ENCODE measurements at regions not wholly inside any gene's neighbourhood (a gene's known extent, or its start where the extent isn't known, plus 50 kb on each side); places are given as distances from the start of the nearest gene placed in this dataset.

DNA sequence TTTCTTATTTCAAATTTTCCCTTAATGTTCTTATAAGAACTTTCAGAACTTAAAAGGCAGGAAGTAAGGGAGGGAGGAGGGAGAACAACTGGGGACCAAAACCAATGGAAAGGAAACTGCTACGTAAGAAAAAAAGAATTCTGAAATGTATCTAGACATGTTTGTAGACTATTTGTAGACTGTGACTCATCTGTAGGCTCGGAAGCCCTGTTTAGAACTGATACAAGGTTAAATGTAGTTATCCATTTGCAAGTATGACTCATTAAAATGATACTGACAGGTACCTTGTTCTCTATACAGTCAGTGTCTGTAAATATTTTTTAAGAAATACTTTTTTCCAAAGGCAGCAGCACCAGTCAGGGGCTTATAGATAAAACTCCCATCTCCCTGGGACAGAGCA is 202.0 kb downstream of the DHX15 start:
- Histone ChIP-seq H4K20me1 (ENCODE audit: insufficient read depth, low read length) (no peaks in the 10 kb centered on the region), H3F3A (ENCODE audit: insufficient read depth, low read length) (no peaks in the 10 kb centered on the region), H3K4me1 (ENCODE audit: insufficient read depth, low read length, severe bottlenecking) (no peaks in the 10 kb centered on the region), H3K9me3 (ENCODE audit: low read length) (no peaks in the 10 kb centered on the region), H3K9me2 (ENCODE audit: low read depth, low read length) (no peaks in the 10 kb centered on the region), H3K4me3 (ENCODE audit: low read depth, low read length, poor library complexity, severe bottlenecking) (no peak overlapping the region), H3K79me2 (ENCODE audit: insufficient read depth, low read length) (no peaks in the 10 kb centered on the region), H2AFZ (ENCODE audit: low read length) (no peak overlapping the region), H3K27me3 (ENCODE audit: insufficient read depth, low read length) (no peaks in the 10 kb centered on the region), H3K4me2 (ENCODE audit: low read length) (no peak overlapping the region), H3K27ac (ENCODE audit: low read depth, low read length, poor library complexity, severe bottlenecking) (no peak overlapping the region), H3K36me3 (ENCODE audit: insufficient read depth, low read length) (no peaks in the 10 kb centered on the region), H3K9ac (ENCODE audit: low read length) (no peak overlapping the region)
- TF ChIP-seq, protein P1, sequence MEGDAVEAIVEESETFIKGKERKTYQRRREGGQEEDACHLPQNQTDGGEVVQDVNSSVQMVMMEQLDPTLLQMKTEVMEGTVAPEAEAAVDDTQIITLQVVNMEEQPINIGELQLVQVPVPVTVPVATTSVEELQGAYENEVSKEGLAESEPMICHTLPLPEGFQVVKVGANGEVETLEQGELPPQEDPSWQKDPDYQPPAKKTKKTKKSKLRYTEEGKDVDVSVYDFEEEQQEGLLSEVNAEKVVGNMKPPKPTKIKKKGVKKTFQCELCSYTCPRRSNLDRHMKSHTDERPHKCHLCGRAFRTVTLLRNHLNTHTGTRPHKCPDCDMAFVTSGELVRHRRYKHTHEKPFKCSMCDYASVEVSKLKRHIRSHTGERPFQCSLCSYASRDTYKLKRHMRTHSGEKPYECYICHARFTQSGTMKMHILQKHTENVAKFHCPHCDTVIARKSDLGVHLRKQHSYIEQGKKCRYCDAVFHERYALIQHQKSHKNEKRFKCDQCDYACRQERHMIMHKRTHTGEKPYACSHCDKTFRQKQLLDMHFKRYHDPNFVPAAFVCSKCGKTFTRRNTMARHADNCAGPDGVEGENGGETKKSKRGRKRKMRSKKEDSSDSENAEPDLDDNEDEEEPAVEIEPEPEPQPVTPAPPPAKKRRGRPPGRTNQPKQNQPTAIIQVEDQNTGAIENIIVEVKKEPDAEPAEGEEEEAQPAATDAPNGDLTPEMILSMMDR (IDR thresholded peaks at IDR 0.05; ENCODE audit: low read length) = no peak
- TF ChIP-seq EZH2 (IDR thresholded peaks at IDR 0.05; ENCODE audit: borderline replicate concordance, low read length) = no peak

DNA sequence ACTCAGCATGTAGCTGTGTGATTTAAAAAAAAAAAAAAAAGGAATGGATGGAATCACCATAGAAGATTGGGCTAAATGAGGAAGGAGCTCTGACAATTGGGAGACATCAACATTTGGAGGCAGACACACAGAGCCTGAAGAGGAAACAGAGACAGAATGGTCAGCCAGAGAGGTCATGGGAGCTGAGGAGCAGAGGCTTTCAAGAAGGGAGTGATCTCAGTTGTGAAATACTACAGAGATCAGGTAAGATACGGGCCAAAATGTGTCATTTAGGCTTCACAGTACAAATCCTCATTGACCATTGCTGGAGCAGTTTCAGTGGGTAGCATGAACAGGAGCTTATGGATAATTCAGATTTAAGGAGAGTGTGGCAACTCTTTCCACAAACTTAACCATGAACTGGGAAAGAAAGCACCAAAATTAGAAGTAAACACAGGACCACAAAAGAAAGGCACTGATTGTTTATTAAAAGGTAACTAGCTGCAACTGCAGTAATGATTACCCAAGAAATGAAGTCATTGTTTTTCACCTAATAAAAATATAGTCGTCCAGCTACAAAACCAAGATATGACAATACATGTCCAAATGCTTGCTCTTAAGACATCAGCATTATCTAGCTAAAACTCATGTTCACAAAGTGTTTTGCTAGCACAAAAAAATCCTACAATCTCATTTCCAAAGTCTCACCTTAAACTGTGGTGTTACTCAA is 203.2 kb downstream of the DHX15 start:
- no peaks in the 10 kb centered on the region for H3F3A ChIP-seq (ENCODE audit: insufficient read depth, low read length)
- H3K79me2 ChIP-seq (ENCODE audit: insufficient read depth, low read length) = no peaks in the 10 kb centered on the region
- H2AFZ ChIP-seq (ENCODE audit: low read length) = no peak overlapping the region
- H3K9ac ChIP-seq (ENCODE audit: low read length) = no peak overlapping the region
- no peaks in the 10 kb centered on the region for H3K9me2 ChIP-seq (ENCODE audit: low read depth, low read length)
- H3K4me3 ChIP-seq (ENCODE audit: low read depth, low read length, poor library complexity, severe bottlenecking) = no peak overlapping the region
- no peak for TF ChIP-seq EZH2 (IDR thresholded peaks at IDR 0.05; ENCODE audit: borderline replicate concordance, low read length)
- TF ChIP-seq, protein P1 (IDR thresholded peaks at IDR 0.05; ENCODE audit: low read length) = no peak
- no peak overlapping the region for H3K4me2 ChIP-seq (ENCODE audit: low read length)
- no peak overlapping the region for H3K27ac ChIP-seq (ENCODE audit: low read depth, low read length, poor library complexity, severe bottlenecking)
- no peaks in the 10 kb centered on the region for H4K20me1 ChIP-seq (ENCODE audit: insufficient read depth, low read length)
- no peaks in the 10 kb centered on the region for H3K4me1 ChIP-seq (ENCODE audit: insufficient read depth, low read length, severe bottlenecking)
- no peaks in the 10 kb centered on the region for H3K27me3 ChIP-seq (ENCODE audit: insufficient read depth, low read length)
- H3K9me3 ChIP-seq (ENCODE audit: low read length) = no peaks in the 10 kb centered on the region
- no peaks in the 10 kb centered on the region for H3K36me3 ChIP-seq (ENCODE audit: insufficient read depth, low read length)

DNA sequence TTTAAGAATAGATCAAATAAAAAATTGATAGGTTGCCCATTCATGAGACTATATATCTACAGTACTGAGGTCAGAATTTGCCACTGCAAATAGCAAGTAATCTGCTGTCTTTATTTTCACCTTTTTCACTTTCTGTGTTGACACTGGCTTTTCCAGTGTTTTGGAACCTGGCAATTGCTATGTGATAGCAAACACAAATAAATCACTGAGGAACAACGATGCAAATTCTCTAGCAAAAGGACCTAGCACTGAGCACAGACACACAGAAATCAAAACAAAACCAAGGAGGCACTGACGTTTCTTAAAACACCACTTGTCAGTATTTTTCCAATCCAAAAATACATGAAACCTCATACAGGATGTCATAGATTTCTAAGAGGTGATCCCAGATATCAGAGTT is 210.7 kb downstream of the DHX15 start:
- Histone ChIP-seq H3K9me2 (ENCODE audit: low read depth, low read length) (no peaks in the 10 kb centered on the region), H3K27me3 (ENCODE audit: insufficient read depth, low read length) (no peaks in the 10 kb centered on the region), H3F3A (ENCODE audit: insufficient read depth, low read length) (no peaks in the 10 kb centered on the region), H3K36me3 (ENCODE audit: insufficient read depth, low read length) (no peaks in the 10 kb centered on the region), H3K9me3 (ENCODE audit: low read length) (no peaks in the 10 kb centered on the region), H3K4me1 (ENCODE audit: insufficient read depth, low read length, severe bottlenecking) (no peaks in the 10 kb centered on the region), H3K4me3 (ENCODE audit: low read depth, low read length, poor library complexity, severe bottlenecking) (no peak overlapping the region), H4K20me1 (ENCODE audit: insufficient read depth, low read length) (no peaks in the 10 kb centered on the region), H3K9ac (ENCODE audit: low read length) (no peak overlapping the region), H3K79me2 (ENCODE audit: insufficient read depth, low read length) (no peaks in the 10 kb centered on the region), H3K4me2 (ENCODE audit: low read length) (no peak overlapping the region), H2AFZ (ENCODE audit: low read length) (no peak overlapping the region), H3K27ac (ENCODE audit: low read depth, low read length, poor library complexity, severe bottlenecking) (no peak overlapping the region)
- TF ChIP-seq, protein P1 (IDR thresholded peaks at IDR 0.05; ENCODE audit: low read length) = no peak
- no peak for TF ChIP-seq EZH2 (IDR thresholded peaks at IDR 0.05; ENCODE audit: borderline replicate concordance, low read length)

All from OCI-LY1 (cell line).